Posterior vena cava (tissue), 2 donors: ENCODE measurements at regions not wholly inside any gene's neighbourhood (a gene's known extent, or its start where the extent isn't known, plus 50 kb on each side); places are given as distances from the start of the nearest gene placed in this dataset.
A peak's percentile ranks its signal among the peaks of the same experiment; 100 is the strongest.

Experiments
- DNase-seq: peaks from one replicate; pipeline ENCODE4 v3.0.0-alpha.2; 2020; ENCODE audit warnings: low spot score
- intact Hi-C, 2 donors: fragments of 100-400 bp; cut with DNase I; formaldehyde crosslinking; loops; one replicate each; pipeline versions ENCODE4 v1.14.1 to v1.14.2; 2022 to 2023
- donor health status: DM: yes; HTN: yes; CAD: no.
- donor health status: DM: yes; HTN: yes; CAD: no.

DNA sequence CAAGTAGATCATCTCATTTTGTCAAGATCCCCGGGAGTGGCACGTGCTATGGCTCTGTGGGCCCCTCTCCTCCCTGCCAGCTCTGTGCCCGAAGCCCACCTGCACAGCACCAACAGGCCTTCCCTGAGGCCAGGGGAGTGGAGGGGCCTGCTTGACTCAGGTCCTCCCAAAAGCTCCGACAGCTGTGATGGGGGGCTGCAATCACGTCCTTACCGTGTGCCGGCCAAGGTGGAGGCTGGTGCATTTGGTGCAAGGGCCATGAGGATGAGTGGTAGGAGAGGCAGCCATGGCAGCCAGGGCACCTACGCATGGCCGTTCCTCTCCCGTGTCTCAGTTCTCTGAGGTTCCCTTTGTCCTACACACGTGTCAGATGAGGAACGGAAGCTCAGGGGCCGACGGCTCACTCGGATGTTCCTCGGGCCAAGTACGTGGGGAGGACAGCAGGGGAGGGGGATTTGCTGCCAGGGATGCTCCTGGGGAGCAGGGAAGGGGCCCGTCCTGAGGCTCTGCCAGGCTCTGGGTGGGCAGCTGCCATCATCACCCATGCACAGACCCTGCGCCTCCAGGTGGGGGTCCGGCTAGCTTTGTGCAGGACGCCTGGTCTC lies 95.8 kb downstream of the HMX1 start:
- intact Hi-C loops: no loop called here
- DNase-seq: peak; percentile 68

DNA sequence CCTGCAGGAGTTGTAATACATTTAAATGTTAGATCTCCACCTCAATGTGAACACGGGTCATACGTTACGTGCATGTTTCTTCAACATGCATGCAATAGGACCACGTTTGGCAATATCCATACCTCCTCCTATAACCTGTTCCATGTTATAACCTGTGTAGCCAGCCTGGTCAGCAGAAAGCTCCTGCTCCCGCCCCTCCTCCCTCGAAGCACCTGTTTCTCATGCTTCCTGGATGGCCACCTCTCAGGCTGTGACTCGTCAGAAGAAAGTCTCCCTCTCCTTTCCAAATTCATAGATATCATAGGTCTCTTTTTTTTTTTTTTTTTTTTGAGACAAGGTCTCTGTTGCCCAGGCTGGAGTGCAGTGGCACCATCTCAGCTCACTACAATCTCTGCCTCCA lies 96.5 kb downstream of the HMX1 start:
- peak; percentile 11 for DNase-seq
- intact Hi-C loops: no loop called here

DNA sequence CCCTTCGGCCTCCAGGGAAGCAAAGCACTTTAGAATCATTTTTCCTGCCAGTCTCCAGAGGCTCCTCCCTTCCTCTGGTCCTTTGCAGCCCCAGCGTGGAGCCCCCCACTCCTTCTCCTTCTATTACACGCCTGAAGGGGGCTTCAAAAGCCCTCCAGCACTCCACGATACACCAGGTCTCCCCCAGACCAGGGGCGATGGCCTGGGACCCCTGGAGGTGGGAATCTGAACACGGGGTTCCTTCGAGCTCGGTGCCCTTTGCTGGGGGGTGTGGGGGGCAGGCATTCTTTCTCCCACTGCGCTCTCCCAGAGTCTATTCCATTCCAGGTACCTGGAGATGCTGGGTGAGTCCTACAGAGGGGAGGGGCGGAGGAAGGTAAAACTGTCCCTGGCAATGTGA lies 97.6 kb downstream of the HMX1 start:
- DNase-seq: peak; percentile 59
- intact Hi-C loops: no loop called here

DNA sequence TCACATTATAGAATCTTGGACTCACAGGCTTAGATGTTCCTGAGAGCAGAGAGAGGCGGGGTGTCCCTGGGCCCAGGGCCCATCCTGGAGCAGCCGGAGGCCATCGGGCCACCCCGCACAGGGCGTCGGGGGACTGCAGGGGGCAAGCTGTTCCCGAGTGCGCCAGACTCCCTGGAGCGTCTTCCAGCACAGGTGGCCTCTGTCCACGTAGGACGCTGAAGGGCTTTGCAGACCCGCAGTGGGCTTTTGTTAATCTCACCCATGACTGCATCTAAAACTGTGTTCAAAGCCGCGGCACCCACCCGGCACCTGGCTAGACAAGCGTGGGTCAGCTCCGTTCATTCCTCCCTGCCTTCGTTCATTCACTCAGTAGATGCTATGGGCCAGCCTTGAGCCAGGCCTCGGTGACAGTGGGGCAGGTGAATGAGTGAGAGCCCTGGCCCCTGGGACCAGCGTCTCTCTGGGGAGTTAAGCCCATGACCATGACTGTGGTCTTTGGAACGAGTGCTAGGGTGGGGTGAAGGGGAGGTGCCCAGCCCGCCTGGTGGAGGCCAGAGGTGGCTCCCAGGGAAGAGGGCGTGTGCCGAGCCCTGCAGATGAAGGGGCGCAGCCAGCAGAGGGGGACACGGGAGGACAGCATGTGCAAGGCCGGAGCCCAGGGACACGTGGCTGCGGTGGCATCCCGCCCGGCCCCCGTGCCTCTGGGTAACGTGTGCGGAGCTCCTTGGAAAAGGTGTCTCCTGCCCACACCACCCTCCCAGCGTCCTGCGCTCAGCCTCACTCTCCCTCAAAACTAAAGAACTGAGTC lies 98.3 kb downstream of the HMX1 start:
- intact Hi-C loops: no loop called here
- DNase-seq: peak; percentile 64

DNA sequence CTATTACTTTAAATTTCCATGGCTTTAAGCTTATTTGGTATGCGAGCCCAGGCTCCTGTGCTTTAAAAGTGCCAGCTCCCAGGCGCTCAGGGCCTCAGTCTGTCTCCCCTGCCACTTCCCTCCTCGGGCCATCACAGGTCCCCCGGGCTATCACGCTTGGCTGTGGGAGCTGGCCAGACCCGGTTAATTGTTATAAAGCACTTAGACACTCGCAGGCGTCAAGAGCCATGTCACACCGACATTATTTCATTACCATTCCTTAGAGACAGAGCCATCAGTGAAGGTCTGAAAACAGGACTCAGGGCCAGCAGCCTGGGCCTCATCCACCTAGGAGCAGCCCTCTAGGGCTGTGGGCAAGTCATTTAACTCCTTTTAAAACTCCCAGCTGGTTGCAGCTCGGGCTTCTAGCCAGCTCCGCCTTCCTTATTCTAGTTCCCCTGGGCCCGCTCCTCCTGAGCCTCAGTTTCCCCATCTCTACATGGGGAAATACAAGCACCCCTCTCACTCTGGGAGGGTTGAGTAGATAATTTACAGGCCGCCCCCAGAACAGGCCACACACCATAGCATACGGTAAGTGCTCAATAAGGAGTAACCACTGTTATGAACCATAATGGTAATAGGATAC lies 99.0 kb downstream of the HMX1 start:
- intact Hi-C loops: no loop called here
- DNase-seq: peak; percentile 29

DNA sequence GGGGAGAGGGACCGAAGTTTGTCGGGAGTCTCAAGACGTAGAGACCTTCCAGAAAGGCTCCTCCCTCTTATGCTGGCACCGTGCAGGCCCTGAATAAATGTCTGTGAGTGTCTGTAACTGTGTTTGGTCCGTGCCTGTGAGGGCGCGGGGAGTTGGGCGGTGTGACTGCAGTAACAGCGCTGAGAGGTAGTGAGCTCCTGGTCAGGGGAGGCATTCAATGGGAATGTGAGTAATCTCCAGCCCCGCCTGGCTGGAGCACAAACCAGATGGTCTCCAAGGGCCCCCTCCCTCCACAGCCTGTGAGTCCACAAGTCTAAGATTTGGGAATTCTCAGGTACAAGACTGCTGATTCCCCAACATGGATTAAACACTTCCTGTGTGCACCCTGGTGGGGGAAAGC lies 100.0 kb downstream of the HMX1 start:
- peak; percentile 45 for DNase-seq

DNA sequence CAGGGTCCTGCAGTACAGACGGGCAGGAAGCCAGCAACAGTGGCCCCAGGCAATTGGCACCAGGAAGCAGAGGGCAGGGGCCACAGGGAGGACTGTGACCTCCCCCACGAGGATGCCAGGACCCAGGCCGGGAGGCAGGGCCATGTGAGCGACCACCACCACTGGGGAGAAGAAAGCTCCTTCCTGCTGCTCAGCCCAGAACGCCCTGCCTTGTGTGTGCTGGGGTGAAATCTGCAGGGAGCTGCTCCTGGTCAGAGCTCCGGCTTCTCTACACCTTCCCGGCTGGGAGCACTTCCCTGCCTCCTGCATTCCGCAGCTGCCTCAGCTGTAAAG lies 100.4 kb downstream of the HMX1 start:
- intact Hi-C loops: no loop called here
- DNase-seq: peak; percentile 29

More for the DNA sequence above, 100.0 kb downstream of the HMX1 start:
- intact Hi-C loops: no loop called here

DNA sequence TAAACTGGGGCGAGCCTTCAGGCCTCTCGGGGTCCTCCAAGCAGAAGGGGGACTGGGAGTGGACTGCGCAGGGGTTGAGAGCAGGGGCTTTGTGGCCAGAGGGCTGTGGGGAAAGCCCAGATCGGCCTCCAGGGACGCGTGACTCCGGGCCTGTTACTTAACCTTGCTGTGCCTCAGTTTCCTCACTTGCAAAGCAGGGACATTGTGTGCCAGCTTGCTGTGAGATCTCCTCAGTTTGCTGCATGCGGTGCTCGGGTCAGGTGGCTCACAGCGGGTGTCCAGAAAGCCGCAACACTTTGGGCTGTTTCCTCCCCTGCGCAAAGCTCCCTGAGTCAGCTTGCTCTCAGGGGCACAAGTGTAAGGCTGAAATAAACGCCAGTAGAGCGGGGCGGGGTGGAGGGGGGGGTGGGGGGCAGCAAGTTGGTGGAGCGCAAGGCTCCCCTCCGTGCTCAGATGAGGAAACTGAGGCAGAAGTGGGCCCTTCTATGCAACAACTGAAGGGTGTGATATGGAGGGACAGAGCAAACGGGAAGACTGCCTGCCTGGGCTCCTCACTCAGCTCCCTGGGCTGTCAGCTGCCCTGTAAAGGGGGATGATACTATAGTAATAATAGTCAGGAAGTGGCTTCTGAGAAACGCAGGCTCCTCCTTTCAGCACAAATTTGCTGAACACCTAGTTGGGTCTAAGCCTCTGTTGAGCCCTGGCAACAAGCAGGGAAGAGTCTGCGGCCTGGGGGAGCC lies 101.0 kb downstream of the HMX1 start:
- intact Hi-C loops: no loop called here
- DNase-seq: peak; percentile 70

DNA sequence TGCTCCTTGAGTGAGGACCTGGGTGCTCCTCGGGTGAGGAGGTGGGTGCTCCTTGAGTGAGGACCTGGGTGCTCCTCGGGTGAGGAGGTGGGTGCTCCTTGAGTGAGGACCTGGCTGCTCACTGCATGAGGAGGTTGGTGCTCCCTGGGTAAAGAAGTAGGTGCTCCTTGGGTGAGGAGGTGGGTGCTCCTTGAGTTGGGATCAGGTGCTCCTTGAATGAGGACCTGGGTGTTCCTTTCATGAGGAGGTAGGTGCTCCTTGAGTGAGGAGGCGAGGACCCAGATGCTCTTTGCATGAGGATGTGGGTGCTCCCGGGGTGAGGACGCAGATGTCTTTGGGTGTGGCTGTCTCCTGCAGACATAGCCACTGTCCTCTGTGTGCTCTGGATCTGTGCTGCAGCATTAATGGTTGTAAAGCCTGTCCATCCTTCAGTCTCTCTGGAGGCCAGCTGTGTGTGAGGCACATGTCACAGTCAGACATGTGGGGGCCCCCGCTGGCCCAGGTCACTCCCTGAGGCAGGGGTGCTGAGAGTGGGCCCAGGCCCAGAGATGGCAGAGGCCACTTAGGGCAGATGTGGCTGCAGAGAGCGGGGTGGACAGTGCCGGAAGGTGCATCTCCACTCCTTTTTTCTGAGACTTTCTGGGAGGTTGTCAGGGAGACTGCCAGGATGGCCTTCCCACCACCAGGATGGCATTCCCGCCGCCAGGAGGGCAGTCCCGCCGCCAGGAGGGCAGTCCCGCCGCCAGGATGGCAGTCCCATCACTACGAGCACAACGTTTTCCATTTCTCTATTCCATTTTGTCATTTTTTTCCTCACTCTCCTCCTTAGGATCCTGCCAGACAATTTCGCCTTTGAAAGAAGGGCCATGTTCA lies 101.8 kb downstream of the HMX1 start:
- DNase-seq: peak; percentile 78
- intact Hi-C loops: no loop called here

DNA sequence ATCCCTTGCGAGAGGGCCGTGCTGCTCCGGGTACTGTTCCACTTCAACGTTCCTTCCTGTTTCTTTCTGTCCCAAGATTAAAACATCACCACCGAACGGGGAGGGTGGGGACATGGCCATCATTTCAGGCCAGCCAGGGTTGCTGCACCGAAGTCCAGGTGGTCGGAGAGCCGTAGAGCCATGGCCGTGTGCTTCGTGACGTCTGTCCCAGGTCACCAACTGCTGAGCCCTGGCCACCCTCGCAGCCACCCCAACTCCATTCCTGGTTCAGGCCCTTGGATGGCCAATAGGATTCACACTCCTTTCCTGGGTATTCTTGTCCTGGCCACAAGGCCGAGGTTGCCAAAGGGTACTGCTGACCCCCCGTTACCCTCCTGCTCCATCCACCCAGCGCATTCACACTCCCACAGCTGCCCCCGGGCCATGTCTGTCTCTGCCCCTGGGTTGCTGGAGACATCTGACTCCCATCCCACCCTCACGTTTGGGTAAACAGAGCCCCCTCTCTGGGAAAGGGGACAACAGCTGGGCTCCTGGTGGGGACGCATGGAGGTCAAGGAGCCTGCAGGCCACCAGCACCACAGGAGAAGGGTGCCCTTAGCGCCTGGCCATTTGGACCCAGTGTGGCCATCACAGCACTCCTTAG lies 103.2 kb downstream of the HMX1 start:
- intact Hi-C loops: no loop called here

DNA sequence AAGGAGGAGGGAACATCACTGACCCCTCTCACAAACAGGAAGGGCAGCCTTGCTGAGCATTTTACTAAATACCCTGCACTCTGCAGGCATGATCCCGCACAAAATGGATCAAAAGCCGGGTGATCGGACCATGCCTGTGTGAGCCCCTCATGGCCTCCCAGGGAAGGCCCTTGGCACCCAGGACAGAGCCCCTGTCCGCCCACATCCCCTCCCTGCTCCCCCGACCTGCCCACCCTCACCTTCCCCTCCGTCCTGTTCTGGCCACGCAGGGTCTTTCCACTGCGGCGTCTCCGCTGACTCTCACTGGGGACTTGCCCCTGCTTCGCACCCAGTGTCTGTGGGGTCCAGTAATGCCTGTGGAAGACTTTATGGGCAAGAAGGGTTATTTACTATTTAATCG lies 105.0 kb downstream of the HMX1 start:
- peak; percentile 58 for DNase-seq

More for the DNA sequence above, 103.2 kb downstream of the HMX1 start:
- peak; percentile 54 for DNase-seq

DNA sequence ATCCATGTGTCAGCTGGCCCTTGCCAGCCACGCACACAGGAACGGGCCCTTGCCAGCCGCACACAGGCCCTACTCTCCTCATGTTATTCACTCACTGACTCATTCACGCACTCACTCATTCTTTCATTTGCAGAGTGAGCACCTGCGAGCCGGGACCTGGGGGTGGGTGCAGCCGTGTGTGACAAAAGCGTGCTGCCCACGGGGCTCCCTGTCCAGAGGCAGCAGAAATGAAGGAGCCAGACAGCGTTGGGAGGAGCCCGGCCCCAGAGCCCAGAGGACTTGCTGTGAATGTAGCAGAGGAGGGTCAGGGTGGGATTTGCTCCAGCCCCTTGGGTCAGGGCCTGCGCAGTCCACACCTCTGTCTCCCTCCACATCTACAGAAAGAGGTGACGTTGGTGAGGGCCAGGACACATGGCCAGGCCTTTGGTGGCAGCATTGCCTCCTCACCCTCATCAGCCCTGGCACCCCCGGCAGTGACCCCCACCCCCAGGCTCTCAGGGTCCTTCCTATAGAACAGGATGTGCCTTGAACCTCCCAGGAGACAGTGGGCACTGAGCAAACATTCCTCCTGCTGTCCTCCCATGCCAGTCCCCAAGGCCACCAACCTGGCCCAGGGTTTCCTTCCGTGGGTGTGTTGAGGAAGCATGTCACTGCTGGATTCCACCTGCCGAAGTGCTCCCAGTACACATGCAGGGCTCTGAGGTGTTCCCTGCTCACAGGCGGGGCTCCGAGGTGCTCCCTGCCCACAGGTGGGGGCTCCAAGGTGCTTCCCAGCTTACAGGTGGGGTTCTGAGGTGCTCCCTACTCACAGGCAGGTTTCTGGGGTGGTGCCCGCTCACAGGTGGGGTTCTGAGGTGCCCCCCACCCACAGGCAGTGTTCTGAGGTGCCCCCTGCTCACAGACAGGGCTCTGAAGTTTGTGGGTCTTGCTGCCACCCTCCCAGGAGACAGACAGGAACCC lies 105.7 kb downstream of the HMX1 start:
- DNase-seq: peak; percentile 73

More for the DNA sequence above, 105.0 kb downstream of the HMX1 start:
- intact Hi-C loops: no loop called here

DNA sequence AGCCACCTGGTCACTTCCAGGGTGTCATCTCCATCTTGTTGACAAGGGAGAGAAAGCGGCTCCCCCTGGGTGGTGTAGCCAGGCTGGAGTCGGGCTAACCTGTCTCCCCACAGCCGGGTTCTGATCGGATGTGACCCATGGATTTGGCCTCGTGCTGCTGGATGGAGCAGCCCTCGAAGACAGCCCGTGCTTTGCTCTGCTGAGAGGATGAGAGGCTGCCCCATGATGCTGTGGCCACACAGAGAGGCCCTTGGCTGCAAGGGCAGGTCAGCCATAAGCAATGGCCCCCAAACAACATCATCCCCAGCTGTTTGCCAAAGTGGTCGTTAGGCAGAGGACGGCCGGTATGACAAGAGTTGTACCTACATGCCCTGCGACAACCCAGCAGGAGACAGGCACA lies 106.6 kb downstream of the HMX1 start:
- DNase-seq: peak; percentile 58
- intact Hi-C loops: no loop called here

More for the DNA sequence above, 105.7 kb downstream of the HMX1 start:
- intact Hi-C loops: no loop called here

DNA sequence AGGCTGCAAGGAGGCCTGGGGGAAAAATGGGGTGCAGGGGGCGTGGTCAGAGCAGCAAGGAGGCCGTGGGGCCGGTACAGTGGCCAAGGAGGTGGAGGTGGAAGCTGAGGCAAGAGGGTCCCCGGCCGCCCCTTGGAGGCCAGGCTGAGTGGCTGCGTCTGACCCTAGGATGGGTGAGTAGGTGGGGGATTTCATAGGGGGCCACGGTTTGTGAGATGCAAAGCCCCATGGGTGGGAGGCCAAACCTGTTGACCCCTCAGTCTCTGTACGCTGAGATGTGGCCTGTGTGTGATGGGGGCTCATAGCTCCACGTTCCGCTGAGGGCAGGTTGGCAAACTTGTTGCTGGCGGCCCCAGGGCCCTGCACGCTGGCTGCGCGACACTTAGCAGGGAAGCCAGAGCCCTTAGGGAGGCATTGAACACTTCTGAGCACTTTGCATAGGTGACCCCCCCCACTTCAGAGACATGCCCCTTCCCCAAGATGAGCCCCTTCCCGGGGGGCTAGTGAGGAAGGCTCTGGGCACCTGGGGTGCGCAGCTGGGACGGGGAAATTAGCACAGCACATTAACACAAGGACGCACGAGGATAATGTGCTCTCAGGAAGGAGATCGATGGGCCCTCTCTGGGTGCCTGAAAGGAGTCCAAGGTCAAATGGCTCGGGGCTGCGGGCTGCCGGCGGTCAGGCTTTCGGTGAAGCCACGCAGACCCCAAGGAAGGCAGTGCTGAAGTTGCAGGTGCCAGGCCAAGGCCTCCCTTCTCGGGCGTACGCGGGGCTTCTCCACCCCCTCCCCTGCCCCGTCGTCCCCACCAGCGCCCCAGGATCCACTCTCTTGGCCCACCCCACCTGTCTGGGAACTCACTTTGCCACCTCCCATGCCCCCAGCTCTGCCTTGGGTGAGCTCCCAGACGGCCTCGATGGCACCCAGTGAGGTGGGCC lies 107.4 kb downstream of the HMX1 start:
- intact Hi-C loops: no loop called here
- DNase-seq: peak; percentile 52

DNA sequence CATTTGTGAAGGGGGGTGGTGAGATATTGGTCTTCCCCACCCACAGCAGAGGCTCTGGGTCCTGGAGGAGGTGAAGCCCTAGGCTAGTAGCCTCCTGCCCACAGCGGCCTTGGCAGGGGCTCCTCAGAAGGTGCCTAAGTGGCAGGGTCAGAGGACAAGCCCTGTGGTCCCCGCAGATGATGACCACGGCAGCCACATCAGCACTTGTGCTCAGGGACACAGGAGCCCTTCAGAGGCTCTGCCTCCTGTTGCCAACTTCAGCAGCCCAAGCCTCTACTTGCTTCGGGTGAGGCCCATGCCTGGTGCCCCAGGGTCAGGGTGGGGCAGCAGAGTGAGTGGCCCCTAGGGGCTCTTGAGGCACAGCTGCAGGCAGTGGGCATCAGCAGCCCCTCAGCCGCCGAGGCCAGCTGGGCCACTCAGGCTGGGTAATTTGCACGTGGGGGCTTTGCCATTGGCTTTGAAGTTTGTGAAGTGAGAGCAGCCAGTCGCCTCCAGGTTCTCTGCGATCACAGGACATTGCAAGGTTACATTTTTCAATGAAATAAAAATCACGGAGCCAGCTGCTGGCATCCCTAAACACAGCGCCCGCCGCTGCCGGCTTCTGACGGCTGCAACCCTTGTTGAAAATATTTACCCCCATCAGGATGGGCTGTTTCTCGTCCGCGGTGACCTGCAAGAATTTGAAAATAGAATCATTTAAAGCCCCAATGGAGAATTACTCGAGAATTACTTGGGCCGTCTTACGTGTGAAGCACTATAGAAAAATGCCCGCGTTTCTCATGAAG lies 108.5 kb downstream of the HMX1 start:
- peak; percentile 66 for DNase-seq
- intact Hi-C loops: no loop called here

DNA sequence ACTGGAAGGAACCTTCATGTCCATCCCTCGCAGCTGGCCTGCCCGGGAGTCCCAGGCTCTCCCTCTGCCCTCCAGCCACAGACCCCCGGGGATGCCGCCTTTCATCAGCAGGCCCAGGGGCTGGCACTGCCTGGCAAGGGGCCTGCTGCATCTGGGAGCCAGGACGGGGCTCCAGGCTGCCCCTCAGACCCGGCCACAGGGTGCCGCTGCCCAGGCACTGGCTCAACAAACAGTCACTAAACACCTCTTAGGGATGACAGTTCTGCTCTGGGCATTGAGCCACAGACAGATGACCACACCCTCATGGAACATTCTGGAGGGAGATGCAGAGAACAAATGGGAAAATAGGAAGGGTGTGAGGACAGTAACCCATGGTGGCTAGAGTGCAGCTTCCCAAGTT lies 109.3 kb downstream of the HMX1 start:
- peak; percentile 51 for DNase-seq
- intact Hi-C loops: no loop called here
